Activated naive CD8-positive, alpha-beta T cell treated with anti-CD3 and anti-CD28 coated beads, Interleukin-2, amount 50 U/mL, for 16 hours (primary cell): ENCODE measurements at regions not wholly inside any gene's neighbourhood (a gene's known extent, or its start where the extent isn't known, plus 50 kb on each side); places are given as distances from the start of the nearest gene placed in this dataset.

ENCODE experiments used
- DNase-seq: peaks from one replicate; pipeline ENCODE4 v3.0.0-alpha.2; 2020; ENCODE audit warnings: low read depth, low spot score

- no peak for DNase-seq
Observed at GRCh38 chr13:85486663-85487062, 312.6 kb downstream of the SLITRK6 start.

GRCh38 chr13:85473144-85473543, 326.1 kb downstream of the SLITRK6 start:
- DNase-seq: no peak

GRCh38 chr13:85469320-85469719, 329.9 kb downstream of the SLITRK6 start:
- DNase-seq: no peak

- DNase-seq: no peak
Observed at GRCh38 chr13:85462792-85463425, 336.3 kb downstream of the SLITRK6 start.

- DNase-seq: no peak
Observed at GRCh38 chr13:85461621-85462020, 337.6 kb downstream of the SLITRK6 start.

- no peak for DNase-seq
Observed at GRCh38 chr13:85445534-85445933, 353.7 kb downstream of the SLITRK6 start.

- no peak for DNase-seq
Observed at GRCh38 chr13:85441975-85442374, 357.2 kb downstream of the SLITRK6 start.

GRCh38 chr13:85441364-85441763, 357.9 kb downstream of the SLITRK6 start:
- no peak for DNase-seq

GRCh38 chr13:85436029-85436428, 363.2 kb downstream of the SLITRK6 start:
- DNase-seq: no peak

- no peak for DNase-seq
Observed at GRCh38 chr13:85434927-85435326, 364.3 kb downstream of the SLITRK6 start.

GRCh38 chr13:85432881-85433280, 366.3 kb downstream of the SLITRK6 start:
- DNase-seq: no peak

GRCh38 chr13:85431720-85432119, 367.5 kb downstream of the SLITRK6 start:
- no peak for DNase-seq

GRCh38 chr13:85430216-85430794, 368.9 kb downstream of the SLITRK6 start:
- DNase-seq: no peak

GRCh38 chr13:85427416-85427815, 371.8 kb downstream of the SLITRK6 start:
- DNase-seq: no peak

- DNase-seq: no peak
Observed at GRCh38 chr13:85420136-85420535, 379.1 kb downstream of the SLITRK6 start.

- DNase-seq: no peak
Observed at GRCh38 chr13:85419611-85420010, 379.6 kb downstream of the SLITRK6 start.

- no peak for DNase-seq
Observed at GRCh38 chr13:85417807-85418206, 381.4 kb downstream of the SLITRK6 start.

- no peak for DNase-seq
Observed at GRCh38 chr13:85413664-85414063, 385.6 kb downstream of the SLITRK6 start.

GRCh38 chr13:85412448-85412847, 386.8 kb downstream of the SLITRK6 start:
- no peak for DNase-seq

- no peak for DNase-seq
Observed at GRCh38 chr13:85411591-85411990, 387.6 kb downstream of the SLITRK6 start.

GRCh38 chr13:85408415-85408814, 390.8 kb downstream of the SLITRK6 start:
- no peak for DNase-seq

- DNase-seq: no peak
Observed at GRCh38 chr13:85406269-85406975, 392.8 kb downstream of the SLITRK6 start.

- DNase-seq: no peak
Observed at GRCh38 chr13:85405316-85405897, 393.8 kb downstream of the SLITRK6 start.
